GM23248 (cell line): ENCODE measurements at regions not wholly inside any gene's neighbourhood (a gene's known extent, or its start where the extent isn't known, plus 50 kb on each side); places are given as distances from the start of the nearest gene placed in this dataset.

Experiments used
- DNase-seq: peaks from one replicate; pipeline ENCODE4 v3.0.0-alpha.2; 2015
- H2AFZ ChIP-seq: fragments of 200-600 bp; sonication (generic); 2 replicates; pipeline ENCODE4 v1.6.1; 2016; ENCODE audit warnings: antibody characterized with exemption
- H3F3A ChIP-seq: fragments of 200-600 bp; sonication (generic); 2 replicates; pipeline ENCODE4 v1.6.1; 2016; ENCODE audit warnings: mild to moderate bottlenecking, antibody characterized with exemption, mixed run types; ENCODE audit not compliant: insufficient read depth
- H3K27ac ChIP-seq: fragments of 200-600 bp; sonication (generic); 2 replicates; pipeline ENCODE4 v1.5.1; 2016; ENCODE audit warnings: mild to moderate bottlenecking
- H3K27me3 ChIP-seq: fragments of 200-600 bp; sonication (generic); replicated peaks from 2 replicates; pipeline ENCODE4 v1.6.1; 2016; ENCODE audit warnings: mild to moderate bottlenecking; ENCODE audit not compliant: insufficient read depth
- H3K36me3 ChIP-seq: fragments of 200-600 bp; sonication (generic); 2 replicates; pipeline ENCODE4 v1.6.1; 2016; ENCODE audit warnings: low read depth, mild to moderate bottlenecking
- H3K4me1 ChIP-seq: fragments of 200-600 bp; sonication (generic); 2 replicates; pipeline ENCODE4 v1.6.1; 2016; ENCODE audit warnings: mild to moderate bottlenecking; ENCODE audit not compliant: insufficient read depth
- H3K4me2 ChIP-seq: fragments of 200-600 bp; sonication (generic); one replicate; pipeline ENCODE4 v1.6.1; 2016; ENCODE audit warnings: mild to moderate bottlenecking; ENCODE audit not compliant: unreplicated experiment
- H3K4me3 ChIP-seq: fragments of 200-600 bp; sonication (generic); 2 replicates; pipeline ENCODE4 v1.5.1; 2016; ENCODE audit warnings: mild to moderate bottlenecking
- H3K79me2 ChIP-seq: fragments of 200-600 bp; sonication (generic); 2 replicates; pipeline ENCODE4 v1.6.1; 2016; ENCODE audit warnings: mild to moderate bottlenecking; ENCODE audit not compliant: insufficient read depth
- H3K9ac ChIP-seq: fragments of 200-600 bp; sonication (generic); 2 replicates; pipeline ENCODE4 v1.6.1; 2016; ENCODE audit warnings: mild to moderate bottlenecking
- H3K9me2 ChIP-seq: fragments of 200-600 bp; sonication (generic); 2 replicates; pipeline ENCODE4 v1.6.1; 2016; ENCODE audit warnings: mixed run types, mild to moderate bottlenecking, moderate library complexity; ENCODE audit not compliant: insufficient read depth
- H3K9me3 ChIP-seq: fragments of 200-600 bp; sonication (generic); one replicate; pipeline ENCODE4 v1.6.1; 2017; ENCODE audit warnings: low read depth
- H4K20me1 ChIP-seq: fragments of 200-600 bp; sonication (generic); 2 replicates; pipeline ENCODE4 v1.6.0; 2016; ENCODE audit not compliant: insufficient read depth
- EZH2 ChIP-seq: fragments of 200-600 bp; sonication (generic); IDR thresholded peaks from 2 replicates; pipeline ENCODE4 v1.6.1; 2018; ENCODE audit warnings: antibody characterized with exemption, mild to moderate bottlenecking; ENCODE audit not compliant: insufficient read depth, poor library complexity, severe bottlenecking
- EZH2phosphoT487 ChIP-seq: fragments of 200-600 bp; sonication (generic); IDR thresholded peaks from 2 replicates; pipeline ENCODE4 v1.6.1; 2018; ENCODE audit warnings: antibody characterized with exemption, moderate library complexity, mild to moderate bottlenecking, low read depth; ENCODE audit not compliant: insufficient read depth
- WGBS, 2 experiments: methylation state at CpG; one replicate each; pipeline ENCODE4 v1.1.6; 2015 to 2017; ENCODE audit warnings: low lambda C conversion rate in 2 of 2, low coverage in 1 of 2; ENCODE audit errors: missing lambda C conversion rate in 2 of 2; 5-methylcytosine and 5-hydroxymethylcytosine counted together
- in situ Hi-C: fragments of 300-500 bp; cut with MboI; formaldehyde crosslinking; loops from 2 replicates; pipeline ENCODE4 v1.15.0; 2020

- TF ChIP-seq EZH2 (no peak), EZH2phosphoT487 (no peak)
- peak; percentile 0 for DNase-seq
- Histone ChIP-seq H4K20me1 (no peaks in the 10 kb centered on the region), H3K27me3 (no peaks in the 10 kb centered on the region), H3K79me2 (no peaks in the 10 kb centered on the region), H3K4me3 (no peak overlapping the region), H3F3A (no peaks in the 10 kb centered on the region), H3K27ac (no peak overlapping the region), H3K9ac (no peak overlapping the region), H3K9me2 (no peaks in the 10 kb centered on the region), H2AFZ (no peak overlapping the region), H3K9me3 (no peaks in the 10 kb centered on the region), H3K4me2 (no peak overlapping the region), H3K36me3 (no peaks in the 10 kb centered on the region), H3K4me1 (no peaks in the 10 kb centered on the region)
- 47 to 50% methylated on average over 6 of the region's 6 CpGs for WGBS, 2 experiments
- in situ Hi-C loops = no loop called here
These were observed 218.0 kb upstream of the AMOT start for GRCh38 chrX:113058634-113059033.

GRCh38 chrX:113048896-113049295, 208.3 kb upstream of the AMOT start:
- H3K9me3 ChIP-seq = no peaks in the 10 kb centered on the region
- H3K79me2 ChIP-seq = no peaks in the 10 kb centered on the region
- H3K4me1 ChIP-seq = no peaks in the 10 kb centered on the region
- WGBS, 2 experiments = 0 to 15% methylated on average over 1 of the region's 1 CpG
- no peaks in the 10 kb centered on the region for H3K27me3 ChIP-seq
- H4K20me1 ChIP-seq = no peaks in the 10 kb centered on the region
- H2AFZ ChIP-seq = no peak overlapping the region
- H3K9ac ChIP-seq = no peak overlapping the region
- TF ChIP-seq EZH2 (no peak), EZH2phosphoT487 (no peak)
- H3K4me3 ChIP-seq = no peak overlapping the region
- DNase-seq = no peak
- H3K27ac ChIP-seq = no peak overlapping the region
- H3K36me3 ChIP-seq = no peaks in the 10 kb centered on the region
- no peaks in the 10 kb centered on the region for H3F3A ChIP-seq
- no peak overlapping the region for H3K4me2 ChIP-seq
- in situ Hi-C loops = no loop called here
- H3K9me2 ChIP-seq = no peaks in the 10 kb centered on the region

- H3K9ac ChIP-seq = no peak overlapping the region
- no peak overlapping the region for H3K4me3 ChIP-seq
- H3K27me3 ChIP-seq = no peaks in the 10 kb centered on the region
- H4K20me1 ChIP-seq = no peaks in the 10 kb centered on the region
- TF ChIP-seq EZH2phosphoT487 (no peak), EZH2 (no peak)
- H2AFZ ChIP-seq = no peak overlapping the region
- no peaks in the 10 kb centered on the region for H3K36me3 ChIP-seq
- no peak overlapping the region for H3K27ac ChIP-seq
- H3K9me3 ChIP-seq = no peaks in the 10 kb centered on the region
- 59 to 70% methylated on average over 2 of the region's 2 CpGs for WGBS, 2 experiments
- H3F3A ChIP-seq = no peaks in the 10 kb centered on the region
- H3K4me2 ChIP-seq = no peak overlapping the region
- H3K79me2 ChIP-seq = no peaks in the 10 kb centered on the region
- no peak for DNase-seq
- in situ Hi-C loops = no loop called here
- no peaks in the 10 kb centered on the region for H3K9me2 ChIP-seq
- no peaks in the 10 kb centered on the region for H3K4me1 ChIP-seq
These were observed 207.8 kb upstream of the AMOT start for GRCh38 chrX:113048480-113048879.

GRCh38 chrX:113033966-113034680, 193.5 kb upstream of the AMOT start:
- H3K27me3 ChIP-seq = no peaks in the 10 kb centered on the region
- TF ChIP-seq EZH2 (no peak), EZH2phosphoT487 (no peak)
- H3F3A ChIP-seq = no peaks in the 10 kb centered on the region
- no peak overlapping the region for H3K4me2 ChIP-seq
- H3K9me3 ChIP-seq = no peaks in the 10 kb centered on the region
- no peak for DNase-seq
- H3K4me1 ChIP-seq = no peaks in the 10 kb centered on the region
- no peaks in the 10 kb centered on the region for H3K36me3 ChIP-seq
- WGBS, 2 experiments = 13 to 27% methylated on average over 3 of the region's 3 CpGs
- H3K79me2 ChIP-seq = no peaks in the 10 kb centered on the region
- H3K4me3 ChIP-seq = no peak overlapping the region
- in situ Hi-C loops = no loop called here
- no peaks in the 10 kb centered on the region for H3K9me2 ChIP-seq
- no peak overlapping the region for H2AFZ ChIP-seq
- no peak overlapping the region for H3K9ac ChIP-seq
- H3K27ac ChIP-seq = no peak overlapping the region
- no peaks in the 10 kb centered on the region for H4K20me1 ChIP-seq

- in situ Hi-C loops = no loop called here
- no peak overlapping the region for H3K4me2 ChIP-seq
- no peak overlapping the region for H3K9ac ChIP-seq
- no peak for DNase-seq
- no peak overlapping the region for H3K27ac ChIP-seq
- H3K36me3 ChIP-seq = no peaks in the 10 kb centered on the region
- no peak for TF ChIP-seq EZH2
- no peak for TF ChIP-seq EZH2phosphoT487
- no peaks in the 10 kb centered on the region for H3K79me2 ChIP-seq
- H3K4me3 ChIP-seq = no peak overlapping the region
- no peaks in the 10 kb centered on the region for H3K9me2 ChIP-seq
- H3F3A ChIP-seq = no peaks in the 10 kb centered on the region
- H3K27me3 ChIP-seq = no peaks in the 10 kb centered on the region
- no peak overlapping the region for H2AFZ ChIP-seq
- H3K4me1 ChIP-seq = no peaks in the 10 kb centered on the region
- no peaks in the 10 kb centered on the region for H3K9me3 ChIP-seq
- H4K20me1 ChIP-seq = no peaks in the 10 kb centered on the region
These were observed 179.3 kb upstream of the AMOT start for GRCh38 chrX:113019958-113020357.
